ENCODE measurements at regions not wholly inside any gene's neighbourhood (a gene's known extent, or its start where the extent isn't known, plus 50 kb on each side); places are given as distances from the start of the nearest gene placed in this dataset.

GRCh38 chrY:11070250-11071113, 1542.8 kb downstream of the TSPY10 start:
- no peak for TF ChIP-seq CTCF (IDR thresholded peaks at IDR 0.05)
- no peak for TF ChIP-seq EP300 (IDR thresholded peaks at IDR 0.05)
- no peak for TF ChIP-seq POLR2AphosphoS5 (IDR thresholded peaks at IDR 0.05)
